CD4-positive, alpha-beta T cell treated with Interferon alpha-2 for 1 hour (primary cell): ENCODE measurements at regions not wholly inside any gene's neighbourhood (a gene's known extent, or its start where the extent isn't known, plus 50 kb on each side); places are given as distances from the start of the nearest gene placed in this dataset.

Experiments used
- DNase-seq, 2 donors: peaks; one replicate each; pipeline ENCODE4 v3.0.0-alpha.2; 2020 to 2022

DNA sequence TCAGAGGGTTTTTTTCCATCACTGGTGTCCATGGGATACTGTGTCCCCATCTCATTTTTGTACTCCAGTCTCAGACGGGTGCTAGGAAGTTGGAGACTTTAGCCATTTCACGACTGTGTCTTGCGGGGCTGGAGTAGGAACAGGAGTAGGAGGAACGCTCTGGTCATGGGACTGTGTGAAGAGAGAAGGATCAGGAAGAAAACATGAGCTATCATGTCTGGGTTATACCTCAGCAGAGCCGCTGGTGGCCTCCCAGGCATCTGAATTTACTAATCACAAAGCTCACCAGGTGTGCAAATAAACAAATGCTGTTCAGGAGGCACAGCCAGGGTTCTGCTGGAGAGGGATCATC lies 225.4 kb downstream of the SEC14L1 start:
- no peak for DNase-seq

GRCh38 chr17:77366558-77367245 lies 225.9 kb downstream of the SEC14L1 start:
- no peak for DNase-seq

- DNase-seq: no peak
These were observed 228.8 kb downstream of the SEC14L1 start for GRCh38 chr17:77369544-77369971.

DNA sequence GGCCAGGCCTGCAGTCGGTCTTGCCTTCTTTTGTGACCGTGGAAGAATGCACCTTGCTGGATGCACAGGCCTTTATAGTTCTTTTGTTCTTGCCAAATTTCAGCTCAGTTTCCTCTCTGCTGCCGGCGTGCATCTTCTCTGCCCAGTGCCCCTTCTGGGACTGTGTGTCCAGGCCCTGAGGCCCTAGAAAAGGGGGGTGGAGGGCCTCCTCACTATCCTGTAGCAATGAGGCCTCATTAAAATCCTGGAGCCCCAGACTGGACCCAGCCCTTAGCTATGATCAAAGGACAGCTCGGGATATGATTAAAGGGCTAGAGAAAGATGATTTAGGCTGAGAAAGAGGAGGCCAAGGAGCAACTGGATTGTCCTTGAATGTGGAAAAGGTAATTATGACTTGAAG lies 229.8 kb downstream of the SEC14L1 start:
- DNase-seq: no peak

DNA sequence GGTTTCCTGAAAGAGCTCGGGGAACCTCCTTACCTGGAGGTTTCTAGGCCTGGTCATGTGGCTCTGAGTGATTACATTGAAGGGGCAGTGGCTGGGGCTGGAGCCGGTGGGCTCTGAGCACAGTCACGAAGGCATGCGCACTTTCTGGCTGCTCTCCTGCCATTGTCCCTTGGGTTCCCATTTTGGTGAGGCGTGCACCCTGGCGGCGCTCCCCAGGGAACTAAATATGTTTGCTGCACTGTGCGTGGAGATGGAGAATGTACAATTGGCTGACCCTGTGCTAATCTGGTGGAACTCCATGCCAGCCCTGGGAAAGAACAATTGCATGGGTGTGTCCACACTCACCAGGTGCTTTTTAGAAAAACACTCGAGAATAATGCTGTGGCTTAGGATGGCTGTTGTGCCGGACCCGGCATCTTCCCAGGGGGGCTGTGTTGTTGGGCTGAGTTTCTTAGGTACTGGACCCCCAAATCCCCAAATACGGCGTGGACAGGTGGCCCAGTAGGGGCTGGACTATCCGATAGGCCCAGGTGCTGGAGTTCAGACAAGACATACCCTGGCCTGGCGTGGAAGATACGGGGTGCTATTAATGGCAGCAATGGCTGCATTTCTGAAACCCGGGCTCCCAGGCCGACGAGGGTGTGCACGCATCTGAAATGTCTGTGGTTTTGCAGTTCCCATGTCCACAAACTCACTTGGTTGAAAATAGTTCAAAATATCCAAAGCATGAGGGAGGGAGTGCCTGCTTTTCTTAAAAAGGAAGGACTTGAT lies 230.5 kb downstream of the SEC14L1 start:
- no peak for DNase-seq

DNA sequence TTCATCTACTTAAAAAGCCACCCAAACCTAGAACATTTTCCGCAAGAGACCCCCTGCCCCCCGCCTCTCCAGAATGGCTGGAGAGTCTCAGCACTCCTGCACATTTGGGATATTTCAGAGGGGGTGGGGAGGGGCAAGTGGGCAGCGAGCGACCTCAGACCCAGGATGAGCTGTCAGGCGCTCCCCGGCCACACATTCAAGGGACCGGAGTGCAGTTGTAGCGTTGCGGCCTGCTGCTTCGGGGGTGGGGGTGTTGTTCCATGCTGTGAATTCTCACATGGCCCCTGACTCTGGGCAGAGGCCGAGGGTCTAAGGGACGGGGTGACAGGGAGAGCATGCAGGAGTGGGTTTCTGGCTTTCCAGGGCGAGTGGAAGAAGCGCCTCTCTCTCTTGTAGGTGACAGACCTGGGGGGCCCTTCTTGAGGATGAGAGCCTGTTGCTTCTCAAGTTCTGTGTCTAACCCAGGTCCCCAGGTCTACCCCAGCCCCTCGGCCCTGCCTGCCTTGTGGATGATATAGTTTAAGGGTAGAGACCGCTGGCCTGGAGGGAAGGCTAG lies 231.2 kb downstream of the SEC14L1 start:
- DNase-seq: no peak

DNA sequence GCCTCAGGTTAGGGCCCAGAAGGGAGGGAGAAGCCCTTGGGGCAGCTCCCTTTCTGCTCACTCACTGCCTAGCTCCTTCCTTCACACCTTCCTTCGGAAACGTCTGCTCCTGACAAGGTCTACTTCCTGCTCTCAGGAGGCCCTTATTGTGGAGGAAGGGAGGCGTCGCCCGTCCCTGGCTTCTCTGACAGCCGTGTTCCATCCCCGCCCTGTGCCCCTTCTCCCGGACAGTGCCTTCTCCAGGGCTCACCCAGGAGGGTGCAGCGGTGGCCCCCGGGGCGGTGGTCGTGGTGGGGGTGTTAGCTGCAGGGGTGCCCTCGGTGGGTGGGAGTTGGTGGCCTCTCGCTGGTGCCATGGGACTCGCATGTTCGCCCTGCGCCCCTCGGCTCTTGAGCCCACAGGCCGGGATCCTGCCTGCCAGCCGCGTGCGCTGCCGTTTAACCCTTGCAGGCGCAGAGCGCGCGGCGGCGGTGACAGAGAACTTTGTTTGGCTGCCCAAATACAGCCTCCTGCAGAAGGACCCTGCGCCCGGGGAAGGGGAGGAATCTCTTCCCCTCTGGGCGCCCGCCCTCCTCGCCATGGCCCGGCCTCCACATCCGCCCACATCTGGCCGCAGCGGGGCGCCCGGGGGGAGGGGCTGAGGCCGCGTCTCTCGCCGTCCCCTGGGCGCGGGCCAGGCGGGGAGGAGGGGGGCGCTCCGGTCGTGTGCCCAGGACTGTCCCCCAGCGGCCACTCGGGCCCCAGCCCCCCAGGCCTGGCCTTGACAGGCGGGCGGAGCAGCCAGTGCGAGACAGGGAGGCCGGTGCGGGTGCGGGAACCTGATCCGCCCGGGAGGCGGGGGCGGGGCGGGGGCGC lies 231.9 kb downstream of the SEC14L1 start:
- peak; percentile 59 to 69 for DNase-seq

DNA sequence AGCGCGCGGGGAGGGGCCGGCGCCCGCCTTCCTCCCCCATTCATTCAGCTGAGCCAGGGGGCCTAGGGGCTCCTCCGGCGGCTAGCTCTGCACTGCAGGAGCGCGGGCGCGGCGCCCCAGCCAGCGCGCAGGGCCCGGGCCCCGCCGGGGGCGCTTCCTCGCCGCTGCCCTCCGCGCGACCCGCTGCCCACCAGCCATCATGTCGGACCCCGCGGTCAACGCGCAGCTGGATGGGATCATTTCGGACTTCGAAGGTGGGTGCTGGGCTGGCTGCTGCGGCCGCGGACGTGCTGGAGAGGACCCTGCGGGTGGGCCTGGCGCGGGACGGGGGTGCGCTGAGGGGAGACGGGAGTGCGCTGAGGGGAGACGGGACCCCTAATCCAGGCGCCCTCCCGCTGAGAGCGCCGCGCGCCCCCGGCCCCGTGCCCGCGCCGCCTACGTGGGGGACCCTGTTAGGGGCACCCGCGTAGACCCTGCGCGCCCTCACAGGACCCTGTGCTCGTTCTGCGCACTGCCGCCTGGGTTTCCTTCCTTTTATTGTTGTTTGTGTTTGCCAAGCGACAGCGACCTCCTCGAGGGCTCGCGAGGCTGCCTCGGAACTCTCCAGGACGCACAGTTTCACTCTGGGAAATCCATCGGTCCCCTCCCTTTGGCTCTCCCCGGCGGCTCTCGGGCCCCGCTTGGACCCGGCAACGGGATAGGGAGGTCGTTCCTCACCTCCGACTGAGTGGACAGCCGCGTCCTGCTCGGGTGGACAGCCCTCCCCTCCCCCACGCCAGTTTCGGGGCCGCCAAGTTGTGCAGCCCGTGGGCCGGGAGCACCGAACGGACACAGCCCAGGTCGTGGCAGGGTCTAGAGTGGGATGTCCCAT lies 232.8 kb downstream of the SEC14L1 start:
- DNase-seq: peak; percentile 25 to 54

- peak; percentile 77 to 82 for DNase-seq
These were observed 233.6 kb downstream of the SEC14L1 start for GRCh38 chr17:77374170-77374936.

DNA sequence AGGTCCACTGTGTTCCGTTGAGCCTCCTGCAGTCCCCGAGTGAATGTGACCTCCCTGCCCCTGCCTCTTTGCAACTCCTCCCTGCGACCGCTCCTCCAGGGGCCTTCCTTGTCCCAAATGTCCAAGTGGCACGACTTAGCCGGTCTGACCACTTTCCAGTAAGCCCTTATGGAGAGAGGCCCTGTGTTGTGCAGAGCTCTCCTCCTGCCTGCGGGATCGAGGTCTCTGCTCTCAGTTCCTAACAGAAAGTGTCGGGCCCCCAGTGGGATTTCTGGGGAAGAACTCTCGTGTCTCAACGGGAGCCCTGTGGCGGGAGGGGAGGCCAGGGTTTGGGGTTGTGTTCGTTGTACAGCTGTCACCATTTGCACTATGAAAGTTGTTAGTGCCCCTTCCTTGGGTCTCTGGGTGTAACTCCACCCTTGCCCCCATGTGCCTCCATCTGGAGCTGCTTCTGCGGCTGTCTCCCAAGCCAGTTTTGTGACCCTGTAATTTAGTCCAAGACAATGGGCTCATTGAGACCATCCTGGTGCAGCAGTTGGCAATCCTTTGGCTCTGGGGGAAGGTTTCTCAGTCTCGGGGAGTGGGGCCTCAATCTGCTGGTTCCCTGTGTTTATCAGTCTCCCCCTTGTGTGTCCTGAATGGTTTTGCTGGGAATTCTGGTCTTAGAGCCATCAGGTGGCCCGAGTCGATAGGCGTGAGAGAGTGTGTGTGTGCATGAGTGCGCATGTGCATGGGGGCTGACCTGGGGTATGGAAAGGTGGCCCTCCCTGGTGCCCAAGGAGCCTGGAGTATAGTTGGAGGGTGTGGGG lies 234.5 kb downstream of the SEC14L1 start:
- no peak for DNase-seq

DNA sequence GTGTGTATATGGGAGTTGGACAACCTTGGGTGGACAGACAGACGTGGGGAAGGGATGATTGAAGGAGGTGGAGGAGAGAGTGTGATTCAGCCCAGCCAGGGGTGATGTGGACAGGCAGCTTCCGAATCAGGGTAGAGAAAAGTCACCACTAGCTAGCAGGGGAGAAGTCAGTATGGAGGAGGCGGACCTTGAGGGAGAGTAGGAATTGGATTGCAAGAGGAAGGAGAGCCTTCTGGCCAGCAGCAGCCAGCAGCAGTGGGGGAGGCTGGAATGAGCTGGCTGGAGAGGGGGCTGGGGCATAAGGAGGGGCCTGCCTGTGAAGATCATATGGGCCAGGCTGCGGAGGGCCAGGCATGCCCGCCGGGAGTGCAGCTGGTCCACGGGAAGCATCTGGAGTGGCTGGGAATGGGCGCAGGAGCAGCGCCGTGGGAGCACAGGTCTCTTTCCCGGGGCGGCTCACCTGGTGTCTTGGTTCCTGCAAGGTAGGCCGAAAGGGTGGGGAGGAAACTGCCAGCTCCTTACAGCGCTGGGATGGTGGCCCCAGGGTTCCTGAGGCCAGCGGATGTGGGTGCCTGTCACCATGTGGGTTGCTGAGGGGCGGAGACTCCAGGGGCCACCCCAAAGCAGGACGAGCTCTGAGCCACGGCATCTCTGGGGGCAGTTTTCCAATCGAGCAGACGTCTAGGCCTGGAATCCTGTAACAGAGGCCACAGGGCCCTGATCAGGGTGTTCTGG lies 235.3 kb downstream of the SEC14L1 start:
- peak; percentile 38 to 72 for DNase-seq

DNA sequence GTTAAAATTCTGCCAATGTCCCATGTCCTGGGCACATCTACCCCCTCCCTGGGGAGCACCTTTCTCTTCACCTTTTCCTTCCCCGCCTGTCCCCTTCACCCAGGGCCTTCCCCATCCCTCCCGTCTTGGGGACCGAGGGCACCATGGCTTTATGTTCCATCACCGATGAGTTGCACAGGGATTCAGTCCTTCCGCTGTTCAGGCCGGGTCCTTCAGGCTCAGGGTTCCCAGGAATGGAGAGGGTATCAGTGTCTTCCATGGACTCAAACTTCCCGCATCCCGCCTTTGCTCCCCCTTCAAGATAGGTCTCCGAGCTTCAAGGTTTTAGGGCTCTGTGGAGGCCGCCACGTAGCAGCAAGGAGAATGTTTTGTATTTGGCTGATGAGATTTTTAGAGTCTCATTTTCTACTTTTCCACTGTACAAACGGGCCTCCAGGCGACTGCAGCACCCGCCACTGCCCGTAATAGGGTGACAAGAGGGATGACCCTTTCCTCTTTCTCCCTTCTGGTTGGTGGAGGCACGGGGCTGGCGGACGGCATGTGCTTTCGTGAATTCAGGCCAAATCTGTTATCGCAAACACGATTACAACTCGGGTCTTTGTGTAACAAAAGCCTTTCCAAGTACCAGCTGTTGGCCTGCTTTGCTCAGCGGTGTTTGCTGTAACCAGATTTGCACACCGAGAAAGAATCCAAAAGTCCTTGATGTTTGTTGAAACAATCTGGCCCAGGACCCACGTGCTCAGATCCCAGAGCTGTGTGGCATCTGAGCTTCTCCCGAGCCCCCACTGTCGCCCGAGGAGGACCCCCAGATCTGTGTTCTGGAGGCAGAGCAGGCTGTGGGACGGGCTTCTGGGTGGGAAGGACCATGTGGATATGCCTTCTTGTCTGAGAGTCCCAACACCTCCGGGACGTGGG lies 236.3 kb downstream of the SEC14L1 start:
- no peak for DNase-seq

DNA sequence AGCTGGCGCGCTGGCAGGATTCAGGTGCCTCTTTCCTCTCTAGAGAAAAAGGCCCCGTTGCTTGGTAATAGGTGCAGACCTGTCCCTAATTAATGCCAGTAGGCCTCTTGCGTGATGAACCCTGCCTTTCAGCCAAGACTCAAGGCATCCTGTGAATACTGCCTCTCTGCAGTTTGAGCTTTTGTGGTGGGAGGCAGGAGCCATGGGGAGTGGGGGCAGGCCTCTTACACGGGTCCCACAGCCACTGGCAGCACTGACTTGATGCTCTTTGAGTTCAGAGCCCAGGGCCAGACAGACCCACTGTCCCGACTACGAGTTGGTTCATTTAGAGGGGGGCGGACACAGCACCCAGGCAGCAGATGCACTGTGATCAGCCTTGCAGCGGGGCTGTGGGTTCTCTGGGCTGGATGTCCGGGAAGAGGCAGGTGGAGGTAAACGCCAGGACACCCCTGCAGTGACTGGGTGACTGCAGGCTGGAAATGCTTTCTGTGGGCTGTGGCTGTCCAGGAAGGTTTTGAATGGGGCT lies 237.0 kb downstream of the SEC14L1 start:
- no peak for DNase-seq

- no peak for DNase-seq
These were observed 237.7 kb downstream of the SEC14L1 start for GRCh38 chr17:77378318-77379064.

GRCh38 chr17:77379065-77379428 lies 238.3 kb downstream of the SEC14L1 start:
- DNase-seq: no peak

DNA sequence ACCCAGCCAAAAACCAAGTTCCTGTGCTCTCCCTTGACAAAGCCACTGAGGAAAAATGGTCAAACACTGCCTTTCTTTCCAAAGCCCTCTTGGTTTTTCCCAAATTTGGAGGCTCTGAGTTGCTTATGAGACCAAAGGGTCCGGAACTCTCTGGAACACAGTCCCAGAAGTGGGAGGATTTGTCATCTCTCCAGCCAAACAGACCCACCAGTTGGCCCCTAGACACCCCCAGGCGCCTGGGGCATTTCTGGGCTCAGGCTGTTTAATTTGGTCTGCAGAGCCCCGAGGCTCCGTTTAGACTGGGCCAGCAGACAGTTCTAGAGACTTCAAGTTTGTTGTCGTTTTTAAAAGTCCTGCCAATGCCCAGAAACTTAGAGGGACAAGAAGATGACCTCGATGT lies 239.1 kb downstream of the SEC14L1 start:
- DNase-seq: no peak

DNA sequence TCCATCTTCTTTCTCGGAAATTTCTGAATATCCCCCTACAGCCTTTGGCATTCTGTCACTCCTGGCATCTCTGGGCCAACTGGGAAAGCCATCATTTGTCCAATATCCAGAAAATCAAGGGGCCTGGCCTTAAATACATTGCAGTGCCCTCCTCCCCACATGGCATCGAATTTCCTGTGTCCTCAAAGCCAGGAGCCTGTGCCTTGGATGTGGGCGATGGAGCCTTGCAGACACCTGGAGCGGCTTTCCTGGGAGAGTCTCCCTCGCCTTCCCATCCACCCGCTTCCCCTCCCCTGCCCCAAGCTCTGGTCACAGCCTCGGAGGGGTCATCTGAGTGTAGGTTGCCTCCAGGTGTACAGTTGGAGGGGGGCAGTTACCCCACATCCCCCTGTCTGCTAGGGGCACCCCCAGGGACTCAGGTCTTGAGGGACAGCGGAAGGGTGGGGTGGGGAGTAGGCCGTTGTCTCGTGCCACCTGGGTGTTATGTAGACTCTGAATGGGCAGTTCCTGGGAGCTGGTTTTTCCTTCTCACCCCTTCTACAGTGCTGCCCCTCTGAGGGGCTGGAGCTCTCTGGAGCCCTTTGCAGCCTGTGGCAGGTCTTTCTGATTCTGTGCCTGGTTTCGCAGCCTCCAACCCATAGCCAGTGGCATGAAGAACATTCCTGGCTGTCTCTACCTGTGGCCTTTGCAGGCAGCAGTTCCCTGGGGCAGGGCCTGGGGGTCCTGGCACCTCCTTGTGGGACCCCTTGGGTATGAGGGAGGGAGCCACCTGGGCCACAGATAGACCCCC lies 239.8 kb downstream of the SEC14L1 start:
- DNase-seq: no peak
